Right lobe of liver (tissue), 6 donors: ENCODE measurements at regions not wholly inside any gene's neighbourhood (a gene's known extent, or its start where the extent isn't known, plus 50 kb on each side); places are given as distances from the start of the nearest gene placed in this dataset.

Experiments
- ATAC-seq, 4 donors: fragments of 200-7000 bp; cut with Tn5 transposase; one replicate each; pipeline ENCODE4 v1.9.1; 2020; ENCODE audit warnings: mild to moderate bottlenecking in 4 of 4, moderate library complexity in 4 of 4
- DNase-seq, 3 donors: peaks; one replicate each; pipeline ENCODE4 v3.0.0-alpha.2; 2020
- H3K27ac ChIP-seq, 3 donors: fragments of 200-600 bp; one replicate each; pipeline ENCODE4 v1.8.0; 2022
- H3K27me3 ChIP-seq, 2 donors: fragments of 200-600 bp; one replicate each; pipeline ENCODE4 v1.8.0; 2022
- H3K36me3 ChIP-seq, 4 donors: fragments of 200-600 bp; sonication (generic) in 1 of 4; one replicate each; pipeline versions ENCODE4 v1.5.1 to v1.8.0; 2017 to 2022; ENCODE audit warnings: control low read depth in 1 of 4
- H3K4me1 ChIP-seq, 4 donors: fragments of 200-600 bp; sonication (generic) in 1 of 4; one replicate each; pipeline versions ENCODE4 v1.5.1 to v1.8.0; 2017 to 2022; ENCODE audit warnings: control low read depth in 1 of 4
- H3K4me3 ChIP-seq, 3 donors: fragments of 200-600 bp; one replicate each; pipeline ENCODE4 v1.8.0; 2022
- H3K9me3 ChIP-seq, 4 donors: fragments of 200-600 bp; sonication (generic) in 1 of 4; one replicate each; pipeline versions ENCODE4 v1.5.1 to v1.8.0; 2017 to 2022; ENCODE audit warnings: control low read depth in 1 of 4
- POLR2A ChIP-seq: fragments of 450-650 bp; IDR thresholded peaks from one replicate; pipeline ENCODE4 v1.6.1; 2017; ENCODE audit warnings: antibody characterized with exemption, mild to moderate bottlenecking
- WGBS: methylation state at CpG from one replicate; pipeline ENCODE4 v1.1.6; 2018; ENCODE audit warnings: low coverage, low lambda C conversion rate; ENCODE audit not compliant: insufficient coverage; ENCODE audit errors: missing lambda C conversion rate; 5-methylcytosine and 5-hydroxymethylcytosine counted together
- intact Hi-C, 2 donors: fragments of 100-400 bp; cut with DNase I; formaldehyde crosslinking; loops; one replicate each; pipeline versions ENCODE4 v1.11.2 to v1.14.1; 2022
- TF ChIP-seq, protein P1 (sequence below), 4 donors: fragments of 200-600 bp in 3 of 4; fragments of 450-650 bp in 1 of 4; IDR thresholded peaks; one replicate each; pipeline versions ENCODE4 v1.5.1 to v1.8.0; 2016 to 2022; ENCODE audit warnings: antibody characterized with exemption in 4 of 4, mild to moderate bottlenecking in 2 of 4
- donor health status: DM: no; HTN: yes; CAD: no.
- donor health status: DM: no; HTN: no; CAD: no.
- donor health status: DM: no; HTN: no; CAD: no.
- donor health status: DM: no; HTN: yes; CAD: no.
- donor health status: DM: no; HTN: yes; CAD: no.

DNA sequence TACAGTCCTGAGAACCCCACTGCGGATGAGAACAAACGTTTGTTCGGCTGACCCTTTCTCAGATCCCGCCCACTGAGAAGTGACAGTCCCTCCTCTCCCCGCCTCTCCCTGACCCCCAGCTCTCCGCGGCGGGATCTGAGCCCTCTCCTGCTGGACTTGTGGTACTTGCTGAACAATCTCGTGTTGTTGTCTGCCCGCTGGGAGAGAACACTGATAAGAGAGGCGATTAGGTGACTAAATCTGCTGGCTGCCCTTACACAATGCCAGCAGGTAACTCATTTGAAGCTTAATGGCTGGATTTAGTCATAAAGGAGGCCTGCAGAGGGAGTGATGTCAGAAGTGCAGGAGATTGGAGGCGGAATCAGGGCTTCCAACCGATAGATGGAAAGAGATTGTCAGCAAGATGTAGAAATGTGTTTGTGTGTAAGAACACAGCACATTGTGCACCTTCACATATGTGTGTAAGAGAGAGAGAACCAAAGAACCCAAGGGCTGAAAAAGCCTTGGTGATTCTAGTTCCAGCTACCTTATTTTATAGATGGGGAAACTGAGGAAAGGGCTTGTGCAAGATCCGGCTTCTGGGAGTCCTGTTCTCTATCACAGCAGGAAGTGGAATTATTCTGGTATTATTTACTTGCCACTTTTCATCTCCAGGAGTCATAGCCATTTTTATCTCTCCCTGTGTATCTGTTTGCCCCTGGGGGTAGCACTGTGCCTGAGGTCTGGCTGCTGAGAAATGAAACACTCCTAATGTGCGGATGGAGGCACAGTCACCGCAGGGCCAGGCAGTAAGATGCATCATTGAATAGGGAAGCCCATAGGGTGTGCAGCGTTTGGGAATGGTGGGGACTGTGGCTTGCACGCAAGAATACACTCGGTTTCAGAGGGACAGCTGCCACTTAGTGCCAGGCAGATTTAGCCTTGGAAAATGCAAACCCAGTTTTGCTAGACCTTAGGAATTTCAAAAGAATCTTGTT lies 203.7 kb upstream of the MSX2 start:
- no peak overlapping the region for H3K4me3 ChIP-seq
- H3K27me3 ChIP-seq = no peaks in the 10 kb centered on the region
- DNase-seq (no peak), ATAC-seq (no peak)
- H3K4me1 ChIP-seq = no peaks in the 10 kb centered on the region
- no peak overlapping the region for H3K27ac ChIP-seq
- TF ChIP-seq, protein P1, sequence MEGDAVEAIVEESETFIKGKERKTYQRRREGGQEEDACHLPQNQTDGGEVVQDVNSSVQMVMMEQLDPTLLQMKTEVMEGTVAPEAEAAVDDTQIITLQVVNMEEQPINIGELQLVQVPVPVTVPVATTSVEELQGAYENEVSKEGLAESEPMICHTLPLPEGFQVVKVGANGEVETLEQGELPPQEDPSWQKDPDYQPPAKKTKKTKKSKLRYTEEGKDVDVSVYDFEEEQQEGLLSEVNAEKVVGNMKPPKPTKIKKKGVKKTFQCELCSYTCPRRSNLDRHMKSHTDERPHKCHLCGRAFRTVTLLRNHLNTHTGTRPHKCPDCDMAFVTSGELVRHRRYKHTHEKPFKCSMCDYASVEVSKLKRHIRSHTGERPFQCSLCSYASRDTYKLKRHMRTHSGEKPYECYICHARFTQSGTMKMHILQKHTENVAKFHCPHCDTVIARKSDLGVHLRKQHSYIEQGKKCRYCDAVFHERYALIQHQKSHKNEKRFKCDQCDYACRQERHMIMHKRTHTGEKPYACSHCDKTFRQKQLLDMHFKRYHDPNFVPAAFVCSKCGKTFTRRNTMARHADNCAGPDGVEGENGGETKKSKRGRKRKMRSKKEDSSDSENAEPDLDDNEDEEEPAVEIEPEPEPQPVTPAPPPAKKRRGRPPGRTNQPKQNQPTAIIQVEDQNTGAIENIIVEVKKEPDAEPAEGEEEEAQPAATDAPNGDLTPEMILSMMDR (IDR thresholded peaks at IDR 0.05) = no peak
- no peak for TF ChIP-seq POLR2A
- intact Hi-C loops = no loop called here
- 24% methylated on average over 16 of the region's 19 CpGs for WGBS
- H3K36me3 ChIP-seq = no peaks in the 10 kb centered on the region
- no peaks in the 10 kb centered on the region for H3K9me3 ChIP-seq

DNA sequence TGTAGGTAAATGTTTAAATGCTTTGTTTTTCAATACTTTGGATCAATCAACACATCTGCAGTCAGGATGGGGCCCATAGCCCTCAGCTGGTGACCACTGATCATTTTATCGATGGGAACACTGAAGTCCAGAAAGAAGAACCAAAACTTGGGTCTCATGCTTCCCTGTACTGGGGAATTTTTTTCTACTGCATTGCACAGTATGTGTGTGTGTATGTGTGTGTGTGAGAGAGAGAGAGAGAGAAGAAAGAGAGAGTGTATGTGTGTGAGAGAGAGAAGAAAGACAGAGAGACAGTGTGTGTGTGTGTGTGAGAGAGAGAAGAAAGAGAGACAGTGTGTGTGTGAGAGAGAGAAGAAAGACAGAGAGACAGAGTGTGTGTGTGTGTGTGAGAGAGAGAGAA lies 202.9 kb upstream of the MSX2 start:
- no peak overlapping the region for H3K4me3 ChIP-seq
- 59% methylated on average over 1 of the region's 1 CpG for WGBS
- no peaks in the 10 kb centered on the region for H3K27me3 ChIP-seq
- H3K9me3 ChIP-seq = no peaks in the 10 kb centered on the region
- H3K27ac ChIP-seq = no peak overlapping the region
- H3K36me3 ChIP-seq = no peaks in the 10 kb centered on the region
- no peak for ATAC-seq
- no peaks in the 10 kb centered on the region for H3K4me1 ChIP-seq
- TF ChIP-seq POLR2A = no peak
- TF ChIP-seq, protein P1 (IDR thresholded peaks at IDR 0.05) = no peak
- intact Hi-C loops = no loop called here
- DNase-seq = no peak

DNA sequence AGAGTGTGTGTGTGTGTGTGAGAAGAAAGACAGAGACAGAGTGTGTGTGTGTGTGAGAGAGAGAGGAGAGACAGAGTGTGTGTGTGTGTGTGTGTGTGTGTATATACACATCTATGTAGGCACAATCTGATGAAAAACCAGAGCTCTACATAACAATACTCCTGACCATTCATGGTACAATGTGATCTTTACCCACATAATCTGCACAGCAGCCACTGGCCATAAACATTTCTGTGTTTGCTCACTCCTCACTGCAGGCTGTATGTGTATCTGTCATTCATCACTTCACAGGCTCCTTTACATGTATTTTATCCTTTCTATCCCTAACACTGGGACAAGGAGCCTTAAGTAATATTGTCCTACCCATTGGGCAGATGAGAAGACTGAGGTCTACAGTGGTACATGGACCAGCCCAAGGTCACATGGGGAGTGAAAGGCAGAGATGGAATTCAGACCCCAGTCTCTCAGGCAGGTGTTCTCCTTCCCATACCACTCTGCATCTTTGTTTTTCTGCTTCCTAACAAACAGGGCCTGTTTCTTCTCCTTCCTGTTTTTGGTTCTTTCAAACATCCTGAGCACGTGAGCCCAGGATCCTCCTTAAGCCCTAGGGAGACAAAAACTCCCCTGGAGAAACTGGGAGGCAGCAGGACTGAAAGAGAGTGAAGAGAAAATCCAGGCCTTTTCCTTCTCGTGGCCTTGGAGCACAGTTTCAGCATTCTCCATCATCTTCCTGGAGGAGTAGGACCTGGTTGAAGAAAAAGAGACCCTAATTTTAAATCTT lies 201.7 kb upstream of the MSX2 start:
- TF ChIP-seq, protein P1 (IDR thresholded peaks at IDR 0.05) = no peak
- TF ChIP-seq POLR2A = no peak
- Histone ChIP-seq H3K27me3 (no peaks in the 10 kb centered on the region), H3K9me3 (no peaks in the 10 kb centered on the region), H3K4me3 (no peak overlapping the region), H3K4me1 (no peaks in the 10 kb centered on the region), H3K36me3 (no peaks in the 10 kb centered on the region), H3K27ac (no peak overlapping the region)
- no peak for DNase-seq
- ATAC-seq = no peak
- 29% methylated on average over 2 of the region's 2 CpGs for WGBS
- intact Hi-C loops = no loop called here

DNA sequence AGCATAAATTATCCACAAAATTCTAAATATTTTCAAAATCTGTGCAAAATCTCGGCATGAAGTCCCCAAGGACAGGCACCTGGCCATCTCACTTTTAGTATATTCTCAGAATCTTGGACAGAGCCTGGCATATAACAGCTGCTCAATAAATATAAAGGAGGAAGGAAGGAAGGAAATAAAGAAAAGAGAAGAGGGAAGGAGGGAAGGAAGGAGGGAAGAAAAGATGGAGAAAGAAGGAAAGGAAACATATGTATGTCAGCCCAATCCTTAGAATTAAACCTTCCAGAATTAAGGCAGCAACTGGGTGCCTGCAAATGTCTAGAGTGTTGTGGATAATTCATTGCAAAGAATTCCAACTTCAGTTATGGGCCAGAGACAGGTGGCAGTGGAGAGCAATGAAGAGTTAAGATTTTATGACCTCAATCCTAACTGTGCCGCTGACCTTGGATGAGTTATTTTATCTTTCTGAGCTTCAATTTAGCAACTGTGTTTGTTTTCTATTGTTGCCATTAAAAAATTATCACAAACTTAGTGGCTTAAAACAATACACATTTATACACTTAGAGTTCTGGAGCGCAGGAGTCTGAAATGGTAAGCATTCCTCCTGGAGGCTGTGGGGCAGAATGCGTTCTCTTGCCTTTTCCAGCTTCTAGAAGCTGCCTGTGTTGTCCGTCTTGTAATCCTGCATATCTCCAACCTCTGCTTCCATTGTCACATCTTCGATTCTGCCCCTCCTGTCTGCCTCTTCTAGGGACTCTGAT lies 200.9 kb upstream of the MSX2 start:
- H3K36me3 ChIP-seq = no peaks in the 10 kb centered on the region
- 45% methylated on average over 6 of the region's 6 CpGs for WGBS
- no peak for ATAC-seq
- intact Hi-C loops = no loop called here
- TF ChIP-seq, protein P1 (IDR thresholded peaks at IDR 0.05) = no peak
- no peak for TF ChIP-seq POLR2A
- no peak for DNase-seq
- H3K4me3 ChIP-seq = no peak overlapping the region
- H3K4me1 ChIP-seq = no peaks in the 10 kb centered on the region
- H3K27ac ChIP-seq = no peak overlapping the region
- no peaks in the 10 kb centered on the region for H3K27me3 ChIP-seq
- H3K9me3 ChIP-seq = no peaks in the 10 kb centered on the region
